Nephron (organoid): ENCODE measurements at regions not wholly inside any gene's neighbourhood (a gene's known extent, or its start where the extent isn't known, plus 50 kb on each side); places are given as distances from the start of the nearest gene placed in this dataset.

ENCODE experiments used
- H3K27ac Mint-ChIP-seq, 3 experiments: 2 replicates each; pipeline ENCODE4 v1.8.0; 2020; ENCODE audit warnings: mixed read lengths in 3 of 3, mild to moderate bottlenecking in 2 of 3, moderate library complexity in 1 of 3
- H3K27me3 Mint-ChIP-seq: 2 replicates; pipeline ENCODE4 v1.8.0; 2021; ENCODE audit warnings: low read depth, mild to moderate bottlenecking, moderate library complexity, mixed read lengths
- H3K36me3 Mint-ChIP-seq: 2 replicates; pipeline ENCODE4 v1.8.0; 2020; ENCODE audit warnings: low read depth, mixed read lengths
- H3K4me1 Mint-ChIP-seq: 2 replicates; pipeline ENCODE4 v1.8.0; 2020; ENCODE audit warnings: mixed read lengths
- H3K4me3 Mint-ChIP-seq, 3 experiments: 2 replicates each; pipeline ENCODE4 v1.8.0; 2020; ENCODE audit warnings: mild to moderate bottlenecking in 3 of 3, mixed read lengths in 3 of 3, moderate library complexity in 2 of 3
- H3K9me3 Mint-ChIP-seq: 2 replicates; pipeline ENCODE4 v1.8.0; 2020; ENCODE audit warnings: mixed read lengths
- CTCF ChIP-seq, 3 experiments: fragments of 200-600 bp; sonication (generic); IDR thresholded peaks; one replicate each; pipeline ENCODE4 v1.5.0; 2021; ENCODE audit warnings: antibody characterized with exemption in 3 of 3; ENCODE audit not compliant: unreplicated experiment in 3 of 3

- H3K27me3 Mint-ChIP-seq, result no peaks in the 10 kb centered on the region
- no peaks in the 10 kb centered on the region for H3K9me3 Mint-ChIP-seq
- no peaks in the 10 kb centered on the region for H3K36me3 Mint-ChIP-seq
- H3K27ac Mint-ChIP-seq, result no peak overlapping the region
- no peaks in the 10 kb centered on the region for H3K4me1 Mint-ChIP-seq
- no peak overlapping the region for H3K4me3 Mint-ChIP-seq
- no peak for TF ChIP-seq CTCF (IDR thresholded peaks at IDR 0.05; ENCODE audit: unreplicated experiment in 3 of 3)
Observed at GRCh38 chr1:59122527-59122926, 174.4 kb upstream of the FGGY start.

- Mint-ChIP-seq H3K36me3 (no peaks in the 10 kb centered on the region), H3K4me3 (no peak overlapping the region), H3K9me3 (no peaks in the 10 kb centered on the region), H3K27ac (no peak overlapping the region), H3K27me3 (no peaks in the 10 kb centered on the region), H3K4me1 (no peaks in the 10 kb centered on the region)
- TF ChIP-seq CTCF (IDR thresholded peaks at IDR 0.05; ENCODE audit: unreplicated experiment in 3 of 3), result no peak
Observed at GRCh38 chr1:59123081-59123681, 173.7 kb upstream of the FGGY start.

- Mint-ChIP-seq H3K9me3 (peaks cover 3% of the 10 kb centered on the region), H3K27me3 (no peaks in the 10 kb centered on the region), H3K4me1 (no peaks in the 10 kb centered on the region), H3K27ac (no peak overlapping the region), H3K36me3 (no peaks in the 10 kb centered on the region), H3K4me3 (no peak overlapping the region)
- TF ChIP-seq CTCF (IDR thresholded peaks at IDR 0.05; ENCODE audit: unreplicated experiment in 3 of 3), result no peak
Observed at GRCh38 chr1:59124166-59124565, 172.7 kb upstream of the FGGY start.

- H3K4me1 Mint-ChIP-seq, result no peaks in the 10 kb centered on the region
- H3K27ac Mint-ChIP-seq, result no peak overlapping the region
- TF ChIP-seq CTCF (IDR thresholded peaks at IDR 0.05; ENCODE audit: unreplicated experiment in 3 of 3), result no peak
- no peaks in the 10 kb centered on the region for H3K27me3 Mint-ChIP-seq
- no peaks in the 10 kb centered on the region for H3K36me3 Mint-ChIP-seq
- H3K4me3 Mint-ChIP-seq, result no peak overlapping the region
- H3K9me3 Mint-ChIP-seq, result peaks cover 3% of the 10 kb centered on the region
Observed at GRCh38 chr1:59125154-59125553, 171.7 kb upstream of the FGGY start.

- Mint-ChIP-seq H3K27me3 (no peaks in the 10 kb centered on the region), H3K4me1 (no peaks in the 10 kb centered on the region), H3K27ac (no peak overlapping the region), H3K9me3 (peaks cover 3% of the 10 kb centered on the region), H3K4me3 (no peak overlapping the region), H3K36me3 (no peaks in the 10 kb centered on the region)
- no peak for TF ChIP-seq CTCF (IDR thresholded peaks at IDR 0.05; ENCODE audit: unreplicated experiment in 3 of 3)
Observed at GRCh38 chr1:59125676-59126320, 171.1 kb upstream of the FGGY start.

GRCh38 chr1:59126366-59126765, 170.5 kb upstream of the FGGY start:
- Mint-ChIP-seq H3K27me3 (no peaks in the 10 kb centered on the region), H3K9me3 (peaks cover 3% of the 10 kb centered on the region), H3K36me3 (no peaks in the 10 kb centered on the region), H3K27ac (no peak overlapping the region), H3K4me3 (no peak overlapping the region), H3K4me1 (no peaks in the 10 kb centered on the region)
- TF ChIP-seq CTCF (IDR thresholded peaks at IDR 0.05; ENCODE audit: unreplicated experiment in 3 of 3), result no peak
